IMR-90 (cell line): ENCODE measurements at regions not wholly inside any gene's neighbourhood (a gene's known extent, or its start where the extent isn't known, plus 50 kb on each side); places are given as distances from the start of the nearest gene placed in this dataset.

Experiments used
- BHLHE40 ChIP-seq: fragments of 150-350 bp; IDR thresholded peaks from 2 replicates; pipeline ENCODE4 v1.6.1; 2016; ENCODE audit warnings: mild to moderate bottlenecking, low read depth, low read length
- CEBPB ChIP-seq: IDR thresholded peaks from 2 replicates; pipeline ENCODE4 v1.6.1; 2012; ENCODE audit warnings: low read depth, low read length, improper control_type of control experiment
- CTCF ChIP-seq: conservative IDR thresholded peaks from 2 replicates; pipeline ENCODE4 v1.5.1; 2012; ENCODE audit warnings: mild to moderate bottlenecking, low read depth, low read length, improper control_type of control experiment
- ELK1 ChIP-seq: fragments of 150-350 bp; IDR thresholded peaks from 2 replicates; pipeline ENCODE4 v1.6.1; 2016; ENCODE audit warnings: low read depth, mild to moderate bottlenecking, low read length, moderate library complexity, borderline replicate concordance
- MAFK ChIP-seq: IDR thresholded peaks from 2 replicates; pipeline ENCODE4 v1.6.1; 2012; ENCODE audit warnings: low read depth, low read length, improper control_type of control experiment
- MXI1 ChIP-seq: IDR thresholded peaks from 2 replicates; pipeline ENCODE4 v1.6.1; 2012; ENCODE audit warnings: low read depth, mild to moderate bottlenecking, low read length, moderate library complexity, borderline replicate concordance
- NFE2L2 ChIP-seq: fragments of 150-350 bp; IDR thresholded peaks from 2 replicates; pipeline ENCODE4 v1.6.1; 2016; ENCODE audit warnings: low read depth, mild to moderate bottlenecking, low read length
- POLR2A ChIP-seq: IDR thresholded peaks from 2 replicates; pipeline ENCODE4 v1.6.1; 2012; ENCODE audit warnings: mild to moderate bottlenecking, low read depth, low read length
- RAD21 ChIP-seq: IDR thresholded peaks from 2 replicates; pipeline ENCODE4 v1.6.1; 2012; ENCODE audit warnings: low read length, improper control_type of control experiment
- RFX5 ChIP-seq: IDR thresholded peaks from 2 replicates; pipeline ENCODE4 v1.8.0; 2012; ENCODE audit warnings: low read depth, mild to moderate bottlenecking, low read length, moderate library complexity
- USF2 ChIP-seq: fragments of 150-350 bp; IDR thresholded peaks from 2 replicates; pipeline ENCODE4 v1.6.1; 2017; ENCODE audit warnings: mild to moderate bottlenecking, antibody characterized with exemption, low read length, low read depth

GRCh38 chr11:115921540-115921939 is 417.3 kb upstream of the CADM1 start:
- no peak for TF ChIP-seq CTCF
- no peak for TF ChIP-seq NFE2L2
- no peak for TF ChIP-seq MXI1
- TF ChIP-seq RAD21 = no peak
- no peak for TF ChIP-seq POLR2A
- no peak for TF ChIP-seq USF2
- no peak for TF ChIP-seq MAFK
- no peak for TF ChIP-seq RFX5
- TF ChIP-seq ELK1 = no peak
- no peak for TF ChIP-seq CEBPB
- no peak for TF ChIP-seq BHLHE40
